Ishikawa (cell line): ENCODE measurements at regions not wholly inside any gene's neighbourhood (a gene's known extent, or its start where the extent isn't known, plus 50 kb on each side); places are given as distances from the start of the nearest gene placed in this dataset.

Experiments
- CEBPB ChIP-seq: IDR thresholded peaks from 2 replicates; pipeline ENCODE4 v1.6.1; 2012
- CREB1 ChIP-seq: IDR thresholded peaks from 2 replicates; pipeline ENCODE4 v1.6.1; 2012; ENCODE audit warnings: low read depth
- EGR1 ChIP-seq: IDR thresholded peaks from 2 replicates; pipeline ENCODE4 v1.6.1; 2012
- EP300 ChIP-seq: IDR thresholded peaks from 2 replicates; pipeline ENCODE4 v1.6.1; 2012; ENCODE audit warnings: borderline replicate concordance
- FOXM1 ChIP-seq: IDR thresholded peaks from 2 replicates; pipeline ENCODE4 v1.6.1; 2012; ENCODE audit warnings: low read depth, borderline replicate concordance
- NFIC ChIP-seq: IDR thresholded peaks from 2 replicates; pipeline ENCODE4 v1.6.1; 2012
- RAD21 ChIP-seq: IDR thresholded peaks from 2 replicates; pipeline ENCODE4 v1.6.1; 2012; ENCODE audit warnings: low read depth
- REST ChIP-seq: IDR thresholded peaks from 2 replicates; pipeline ENCODE4 v1.6.1; 2012; ENCODE audit warnings: low read depth, mild to moderate bottlenecking
- TAF1 ChIP-seq: IDR thresholded peaks from 2 replicates; pipeline ENCODE4 v1.6.1; 2012; ENCODE audit warnings: low read depth, mild to moderate bottlenecking
- TCF12 ChIP-seq: IDR thresholded peaks from 2 replicates; pipeline ENCODE4 v1.6.1; 2012; ENCODE audit warnings: low read depth
- TEAD4 ChIP-seq: IDR thresholded peaks from 2 replicates; pipeline ENCODE4 v1.6.1; 2012
- USF1 ChIP-seq: IDR thresholded peaks from 2 replicates; pipeline ENCODE4 v1.6.1; 2012
- YY1 ChIP-seq: IDR thresholded peaks from 2 replicates; pipeline ENCODE4 v1.6.1; 2012; ENCODE audit warnings: low read depth
- ZBTB7A ChIP-seq: IDR thresholded peaks from 2 replicates; pipeline ENCODE4 v1.6.1; 2012; ENCODE audit warnings: low read depth
- TF ChIP-seq, protein P1 (sequence below): IDR thresholded peaks from 2 replicates; pipeline ENCODE4 v1.6.1; 2012

GRCh38 chr13:61128850-61129645 is 286.6 kb downstream of the PCDH20 start:
- TF ChIP-seq, protein P1, sequence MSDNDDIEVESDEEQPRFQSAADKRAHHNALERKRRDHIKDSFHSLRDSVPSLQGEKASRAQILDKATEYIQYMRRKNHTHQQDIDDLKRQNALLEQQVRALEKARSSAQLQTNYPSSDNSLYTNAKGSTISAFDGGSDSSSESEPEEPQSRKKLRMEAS: no peak
- TF ChIP-seq YY1 (no peak), TAF1 (no peak), TEAD4 (peak; percentile 28; the same call in 1 of the 2 replicates), USF1 (no peak), NFIC (peak; percentile 62; the same call in 1 of the 2 replicates)

DNA sequence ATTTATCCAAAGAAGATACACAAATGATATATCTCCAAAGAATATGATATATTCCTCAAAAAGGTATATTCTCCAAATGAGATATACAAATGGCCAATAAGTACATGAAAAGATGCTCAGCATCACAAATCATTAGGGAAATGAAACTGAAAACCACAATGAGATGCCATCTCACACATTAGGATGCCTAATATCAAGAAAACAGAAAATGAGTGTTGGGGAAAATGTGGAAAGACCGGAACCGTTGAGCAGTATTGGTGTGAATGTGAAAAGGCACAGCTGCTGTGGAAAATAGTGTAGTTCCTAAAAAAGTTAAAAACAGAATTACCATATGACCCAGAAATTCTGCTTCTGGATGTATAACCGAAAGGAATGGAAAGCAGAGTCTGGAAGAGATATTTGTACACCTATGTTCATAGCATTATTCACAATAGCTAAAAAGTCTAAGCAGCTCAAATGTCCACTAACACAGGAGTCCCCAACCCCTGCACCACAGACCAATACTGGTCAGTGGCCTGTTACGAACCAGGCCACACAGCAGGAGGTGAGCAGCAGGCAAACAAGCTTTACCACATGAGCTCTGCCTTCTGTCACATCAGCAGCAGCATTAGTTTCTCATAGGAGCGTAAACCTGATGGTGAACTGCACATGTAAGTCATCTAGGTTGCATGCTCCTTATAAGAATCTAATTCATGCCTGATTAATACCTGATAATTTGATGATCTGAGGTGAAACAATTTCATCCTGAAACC is 291.9 kb downstream of the PCDH20 start:
- TF ChIP-seq USF1: no peak
- TF ChIP-seq EGR1: no peak
- TF ChIP-seq CREB1: no peak
- no peak for TF ChIP-seq ZBTB7A
- no peak for TF ChIP-seq TCF12
- TF ChIP-seq TEAD4: no peak
- TF ChIP-seq, protein P1: no peak
- TF ChIP-seq REST: no peak
- no peak for TF ChIP-seq CEBPB
- no peak for TF ChIP-seq TAF1

DNA sequence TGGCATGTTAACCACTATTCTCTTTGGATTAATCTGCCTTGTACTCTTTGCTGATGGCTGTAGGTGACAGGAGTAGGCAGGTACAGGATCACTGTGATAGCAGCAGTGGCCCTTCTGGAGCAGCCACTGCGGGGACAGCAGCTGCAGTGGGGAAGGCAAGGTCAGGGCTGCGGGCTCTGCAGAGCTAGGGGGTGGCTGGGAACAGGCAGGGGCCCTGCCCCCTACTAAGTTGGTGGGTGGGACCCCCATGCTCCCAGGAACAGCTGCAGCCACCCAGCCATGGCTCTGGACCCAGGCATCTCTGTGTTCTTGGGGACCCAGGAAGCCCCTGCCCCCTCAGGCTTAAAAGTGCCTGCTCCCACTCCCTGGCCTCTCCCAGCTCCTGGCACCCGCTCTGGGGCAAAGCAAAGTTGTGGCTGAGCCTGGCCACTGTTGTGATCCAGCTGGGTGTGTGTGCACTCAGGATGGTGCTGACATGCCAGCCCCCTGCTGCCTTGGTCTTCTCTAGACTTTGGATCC is 302.4 kb downstream of the PCDH20 start:
- no peak for TF ChIP-seq NFIC
- TF ChIP-seq REST: no peak
- no peak for TF ChIP-seq USF1
- no peak for TF ChIP-seq RAD21

DNA sequence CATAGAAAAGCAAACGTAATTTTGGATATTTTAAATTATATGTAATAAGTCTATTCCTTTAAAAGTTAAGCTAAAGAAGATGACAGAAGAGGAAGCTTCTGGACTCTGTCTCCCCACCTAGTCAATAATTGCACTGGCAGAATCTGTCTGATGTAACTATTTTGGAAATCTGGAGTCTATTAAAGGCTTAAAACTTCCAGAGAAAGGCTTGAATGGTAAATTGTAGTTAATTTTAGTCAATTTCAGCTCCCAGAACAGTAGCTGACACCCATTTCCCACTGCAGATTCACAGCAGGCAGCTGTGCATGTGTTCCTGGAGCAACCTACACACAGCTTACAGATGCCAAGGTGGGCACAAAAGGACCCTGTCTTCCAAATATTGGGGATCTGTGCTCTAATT is 304.1 kb downstream of the PCDH20 start:
- TF ChIP-seq EP300 (no peak), TCF12 (no peak), FOXM1 (no peak), TAF1 (no peak), YY1 (no peak), EGR1 (no peak), USF1 (no peak), RAD21 (no peak), CEBPB (no peak), ZBTB7A (no peak), CREB1 (no peak), TEAD4 (no peak), NFIC (no peak), REST (no peak)
- TF ChIP-seq, protein P1: no peak
